Activated naive CD8-positive, alpha-beta T cell treated with anti-CD3 and anti-CD28 coated beads, Interleukin-2, amount 10 ng/mL, durations not matched to agents 7 days and 5 days (primary cell): ENCODE measurements at regions not wholly inside any gene's neighbourhood (a gene's known extent, or its start where the extent isn't known, plus 50 kb on each side); places are given as distances from the start of the nearest gene placed in this dataset.

Experiments used
- ATAC-seq: fragments of 150-1000 bp; cut with Tn5 transposase; one replicate; pipeline ENCODE4 v1.10.0; 2021; ENCODE audit warnings: low read depth, moderate library complexity
- POLR2A ChIA-PET: fragments of 350-600 bp; sonication (Branson Sonifier 250); formaldehyde crosslinking; loops from one replicate; lab custom pipeline; 2021; ENCODE audit warnings: antibody characterized with exemption; lab: Charles Lee
- DNase-seq: peaks from one replicate; pipeline ENCODE4 v3.0.0; 2021
- H3K27ac Mint-ChIP-seq: one replicate; pipeline ENCODE4 v1.8.0; 2022; ENCODE audit warnings: mild to moderate bottlenecking, mixed read lengths
- H3K27me3 Mint-ChIP-seq: one replicate; pipeline ENCODE4 v1.8.0; 2022; ENCODE audit warnings: mild to moderate bottlenecking, moderate library complexity, mixed read lengths
- H3K36me3 Mint-ChIP-seq: one replicate; pipeline ENCODE4 v1.8.0; 2021; ENCODE audit warnings: mild to moderate bottlenecking, mixed read lengths
- H3K4me1 Mint-ChIP-seq: one replicate; pipeline ENCODE4 v1.8.0; 2021; ENCODE audit warnings: mixed read lengths
- H3K4me3 Mint-ChIP-seq: one replicate; pipeline ENCODE4 v1.8.0; 2022; ENCODE audit warnings: mild to moderate bottlenecking, moderate library complexity, mixed read lengths
- H3K9me3 Mint-ChIP-seq: one replicate; pipeline ENCODE4 v1.8.0; 2021; ENCODE audit warnings: mixed read lengths

DNA sequence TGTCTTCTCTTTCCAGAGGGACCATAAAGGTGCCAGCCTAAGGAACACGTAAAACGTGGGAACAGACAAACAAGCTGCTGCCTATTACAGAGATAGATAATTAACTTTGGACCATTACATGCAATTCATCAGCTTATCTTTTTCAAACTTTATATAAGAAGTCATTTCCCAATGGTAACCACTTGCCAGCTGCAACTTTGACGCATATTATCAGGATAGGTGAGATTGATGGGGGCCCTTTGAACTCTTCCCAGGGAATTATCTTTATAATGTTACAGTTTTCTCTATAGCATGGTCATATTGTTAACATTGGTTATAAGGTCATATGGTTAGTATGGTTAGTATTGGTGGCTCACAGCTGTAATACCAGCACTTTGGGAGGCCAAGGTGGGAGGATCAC is 94.1 kb upstream of the BMP2K start:
- Mint-ChIP-seq H3K27ac (no peak overlapping the region), H3K36me3 (no peaks in the 10 kb centered on the region), H3K4me3 (no peak overlapping the region), H3K9me3 (no peaks in the 10 kb centered on the region), H3K4me1 (no peaks in the 10 kb centered on the region), H3K27me3 (no peaks in the 10 kb centered on the region)
- ATAC-seq, result no peak
- POLR2A ChIA-PET, result interaction anchor here (0.7 kb wide), 1 partner anchor 71 kb away, joined by 5 read pairs; no protein-coding TSS in a partner anchor
- DNase-seq, result no peak

GRCh38 chr4:78683352-78683751 is 92.8 kb upstream of the BMP2K start:
- Mint-ChIP-seq H3K4me3 (no peak overlapping the region), H3K27me3 (no peaks in the 10 kb centered on the region), H3K36me3 (no peaks in the 10 kb centered on the region), H3K9me3 (no peaks in the 10 kb centered on the region), H3K4me1 (no peaks in the 10 kb centered on the region), H3K27ac (no peak overlapping the region)
- DNase-seq (no peak), ATAC-seq (no peak)
- POLR2A ChIA-PET, result no interaction called here

- H3K9me3 Mint-ChIP-seq, result no peaks in the 10 kb centered on the region
Measured at GRCh38 chr4:78684325-78685079, 91.6 kb upstream of the BMP2K start.

DNA sequence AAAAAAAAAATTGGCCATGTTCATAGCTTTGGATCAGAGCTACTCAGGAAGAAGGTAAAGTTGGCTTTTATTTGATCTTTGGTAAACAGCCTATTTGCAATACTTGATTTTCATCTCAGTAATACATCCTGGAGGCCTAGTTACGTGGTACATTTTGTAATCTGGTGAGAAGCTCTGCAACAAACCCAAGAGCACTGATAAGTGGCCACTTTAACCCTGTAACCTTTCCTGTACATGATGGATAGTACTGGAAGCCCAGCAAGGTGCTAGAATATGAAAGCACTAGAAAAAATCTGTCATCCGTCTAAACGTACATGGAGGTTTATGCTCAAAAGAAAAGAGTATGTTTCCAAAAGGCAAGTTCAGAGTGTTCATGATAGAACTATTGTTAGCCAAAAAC is 88.3 kb upstream of the BMP2K start:
- H3K4me1 Mint-ChIP-seq, result peaks cover 11% of the 10 kb centered on the region
- POLR2A ChIA-PET, result no interaction called here
- ATAC-seq (no peak), DNase-seq (no peak)
- H3K27me3 Mint-ChIP-seq, result peaks cover 2% of the 10 kb centered on the region
- no peaks in the 10 kb centered on the region for H3K9me3 Mint-ChIP-seq
- H3K4me3 Mint-ChIP-seq, result no peak overlapping the region
- H3K36me3 Mint-ChIP-seq, result no peaks in the 10 kb centered on the region
- no peak overlapping the region for H3K27ac Mint-ChIP-seq

More at GRCh38 chr4:78684325-78685079, 91.6 kb upstream of the BMP2K start:
- no peak overlapping the region for H3K27ac Mint-ChIP-seq
- no peaks in the 10 kb centered on the region for H3K27me3 Mint-ChIP-seq
- ATAC-seq, result no peak
- no peaks in the 10 kb centered on the region for H3K4me1 Mint-ChIP-seq
- POLR2A ChIA-PET, result no interaction called here
- DNase-seq, result no peak
- no peak overlapping the region for H3K4me3 Mint-ChIP-seq
- H3K36me3 Mint-ChIP-seq, result no peaks in the 10 kb centered on the region

DNA sequence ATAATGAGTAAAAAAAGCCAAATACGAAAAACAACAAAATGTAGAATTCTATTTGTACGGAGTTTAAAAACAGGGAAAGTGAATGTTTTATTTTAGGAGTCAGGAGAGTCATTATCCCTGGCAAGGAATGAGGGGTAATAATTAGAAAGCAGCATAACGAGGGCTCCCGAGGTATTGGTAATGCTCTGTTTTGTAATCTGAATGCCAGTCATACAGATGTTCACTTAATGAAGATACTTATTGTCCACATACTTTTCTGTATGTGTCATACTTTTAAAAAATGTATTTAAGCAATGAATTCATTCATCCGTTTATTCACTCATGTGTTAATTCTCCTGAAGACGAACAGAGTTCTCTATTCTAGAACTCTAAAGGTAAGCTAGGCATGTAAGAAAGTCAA is 87.8 kb upstream of the BMP2K start:
- Mint-ChIP-seq H3K4me1 (peaks cover 11% of the 10 kb centered on the region), H3K9me3 (no peaks in the 10 kb centered on the region), H3K36me3 (no peaks in the 10 kb centered on the region), H3K27ac (no peak overlapping the region), H3K4me3 (no peak overlapping the region), H3K27me3 (peaks cover 4% of the 10 kb centered on the region)
- ATAC-seq, result no peak
- POLR2A ChIA-PET, result no interaction called here
- DNase-seq, result no peak

DNA sequence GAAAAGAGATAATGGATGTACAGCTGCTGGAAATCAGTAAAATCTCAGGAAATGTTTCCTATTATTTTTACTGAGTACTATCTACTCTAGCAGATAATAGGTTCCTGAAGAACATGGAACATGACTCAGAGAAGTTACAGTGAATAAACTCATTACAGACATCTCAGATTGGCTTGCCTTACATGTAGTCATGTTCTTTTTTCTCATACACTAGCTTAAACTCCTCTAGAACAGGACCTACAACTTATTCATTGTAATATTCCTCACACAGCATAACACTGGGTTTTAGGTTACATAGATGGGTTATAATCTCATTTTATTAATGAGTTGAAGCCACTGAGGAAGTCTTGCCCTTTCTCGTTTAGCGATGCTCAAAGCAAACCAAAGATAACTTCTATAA is 86.9 kb upstream of the BMP2K start:
- POLR2A ChIA-PET, result no interaction called here
- Mint-ChIP-seq H3K27me3 (peaks cover 4% of the 10 kb centered on the region), H3K27ac (no peak overlapping the region), H3K9me3 (no peaks in the 10 kb centered on the region), H3K4me3 (no peak overlapping the region), H3K4me1 (peaks cover 11% of the 10 kb centered on the region), H3K36me3 (no peaks in the 10 kb centered on the region)
- ATAC-seq (no peak), DNase-seq (no peak)

DNA sequence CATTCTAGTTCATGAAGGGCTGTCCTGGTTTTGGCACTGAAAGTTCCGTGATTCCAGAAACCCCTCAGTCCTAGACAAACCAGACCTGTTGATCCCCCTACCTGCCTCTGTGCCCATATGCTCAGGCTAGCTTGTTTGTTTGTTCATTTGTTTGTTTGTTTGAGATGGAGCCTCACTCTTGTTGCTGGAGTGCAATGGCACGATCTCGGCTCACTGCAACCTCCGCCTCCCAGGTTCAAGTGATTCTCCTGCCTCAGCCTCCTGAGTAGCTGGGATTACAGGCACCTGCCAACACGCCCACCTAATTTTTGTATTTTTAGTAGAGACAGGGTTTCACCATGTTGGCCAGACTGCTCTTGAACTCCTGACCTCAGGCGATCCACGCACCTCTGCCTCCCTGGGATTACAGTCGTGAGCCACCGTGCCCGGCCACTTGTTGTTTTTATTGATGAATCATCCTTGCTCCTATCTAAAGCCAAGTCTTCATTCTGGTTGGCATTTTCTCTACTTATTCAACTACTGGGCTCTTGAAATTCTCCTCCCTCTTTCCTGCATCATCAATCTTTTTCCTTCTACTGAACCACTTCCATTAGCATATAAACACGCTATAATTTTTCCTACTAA is 86.3 kb upstream of the BMP2K start:
- Mint-ChIP-seq H3K4me1 (peaks cover 11% of the 10 kb centered on the region), H3K27me3 (peaks cover 4% of the 10 kb centered on the region), H3K27ac (no peak overlapping the region), H3K36me3 (no peaks in the 10 kb centered on the region), H3K4me3 (no peak overlapping the region), H3K9me3 (no peaks in the 10 kb centered on the region)
- ATAC-seq (no peak), DNase-seq (no peak)
- POLR2A ChIA-PET, result no interaction called here

GRCh38 chr4:78691334-78691754 is 84.8 kb upstream of the BMP2K start:
- Mint-ChIP-seq H3K9me3 (no peaks in the 10 kb centered on the region), H3K36me3 (no peaks in the 10 kb centered on the region), H3K27me3 (peaks cover 4% of the 10 kb centered on the region), H3K4me3 (no peak overlapping the region), H3K27ac (no peak overlapping the region), H3K4me1 (peaks cover 11% of the 10 kb centered on the region)
- POLR2A ChIA-PET, result no interaction called here
- ATAC-seq (no peak), DNase-seq (no peak)

GRCh38 chr4:78691971-78692821 is 84.0 kb upstream of the BMP2K start:
- Mint-ChIP-seq H3K27ac (no peak overlapping the region), H3K9me3 (no peaks in the 10 kb centered on the region), H3K4me3 (no peak overlapping the region), H3K36me3 (no peaks in the 10 kb centered on the region), H3K27me3 (peaks cover 5% of the 10 kb centered on the region), H3K4me1 (peaks cover 11% of the 10 kb centered on the region)
- DNase-seq (no peak), ATAC-seq (peak; percentile 79)
- POLR2A ChIA-PET, result no interaction called here

- POLR2A ChIA-PET, result no interaction called here
- no peak overlapping the region for H3K4me3 Mint-ChIP-seq
- H3K27me3 Mint-ChIP-seq, result peaks cover 5% of the 10 kb centered on the region
- no peaks in the 10 kb centered on the region for H3K36me3 Mint-ChIP-seq
- no peak overlapping the region for H3K27ac Mint-ChIP-seq
- H3K9me3 Mint-ChIP-seq, result no peaks in the 10 kb centered on the region
- ATAC-seq (no peak), DNase-seq (no peak)
- H3K4me1 Mint-ChIP-seq, result peaks cover 11% of the 10 kb centered on the region
Measured at GRCh38 chr4:78692822-78693170, 83.4 kb upstream of the BMP2K start.

DNA sequence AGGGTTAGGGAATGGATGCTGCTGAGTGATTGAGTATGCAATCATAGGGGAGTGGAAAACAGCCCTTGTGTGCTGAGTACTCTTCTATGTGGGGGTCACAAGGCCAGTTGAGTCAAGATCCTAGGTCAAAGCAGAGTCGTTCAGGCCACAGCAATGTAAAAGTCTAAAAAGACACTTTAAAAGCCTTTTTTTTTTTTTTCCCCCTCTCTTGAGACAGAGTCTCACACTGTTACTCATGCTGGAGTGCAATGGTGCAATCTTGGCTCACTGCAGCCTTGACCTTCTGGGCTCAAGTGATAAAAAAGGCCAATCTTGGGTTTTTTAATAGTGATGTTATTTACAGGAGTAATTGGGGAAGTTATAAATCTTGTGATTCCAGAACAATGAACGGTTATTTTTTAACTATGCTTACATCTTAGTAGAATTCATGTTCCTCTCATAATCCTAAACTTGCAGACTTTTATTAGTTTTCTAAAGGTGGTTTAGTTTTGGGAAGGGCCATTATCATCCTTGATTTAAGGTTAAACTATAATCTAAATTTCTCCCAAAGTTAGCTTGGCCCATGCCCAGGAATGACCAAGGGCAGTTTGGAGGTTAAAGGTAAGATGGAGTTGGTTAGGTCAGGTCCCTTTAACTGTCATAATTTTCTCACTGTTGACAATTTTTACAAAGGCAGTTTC is 82.2 kb upstream of the BMP2K start:
- H3K36me3 Mint-ChIP-seq, result no peaks in the 10 kb centered on the region
- no peaks in the 10 kb centered on the region for H3K9me3 Mint-ChIP-seq
- H3K27me3 Mint-ChIP-seq, result peaks cover 5% of the 10 kb centered on the region
- no peak for ATAC-seq
- POLR2A ChIA-PET, result no interaction called here
- peaks cover 11% of the 10 kb centered on the region for H3K4me1 Mint-ChIP-seq
- H3K27ac Mint-ChIP-seq, result no peak overlapping the region
- no peak for DNase-seq
- no peak overlapping the region for H3K4me3 Mint-ChIP-seq

DNA sequence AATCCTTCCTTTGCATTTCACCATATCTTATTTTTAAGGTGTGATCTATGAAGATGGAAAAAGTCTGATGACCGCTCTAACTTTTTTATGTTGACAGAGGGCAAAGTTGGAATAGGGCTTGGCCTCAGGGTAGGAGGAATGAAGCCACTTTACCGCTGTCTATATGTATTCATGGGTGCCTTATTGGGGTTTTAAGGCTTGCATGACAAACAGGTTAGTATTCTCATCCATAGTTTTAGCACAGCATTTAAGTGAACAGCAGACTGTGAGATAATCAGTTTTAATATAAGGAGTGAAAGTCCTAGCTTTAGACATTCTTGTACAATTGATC is 81.7 kb upstream of the BMP2K start:
- no peak for DNase-seq
- H3K27ac Mint-ChIP-seq, result no peak overlapping the region
- ATAC-seq, result no peak
- peaks cover 11% of the 10 kb centered on the region for H3K4me1 Mint-ChIP-seq
- no peaks in the 10 kb centered on the region for H3K9me3 Mint-ChIP-seq
- no peak overlapping the region for H3K4me3 Mint-ChIP-seq
- H3K36me3 Mint-ChIP-seq, result no peaks in the 10 kb centered on the region
- H3K27me3 Mint-ChIP-seq, result peaks cover 5% of the 10 kb centered on the region
- POLR2A ChIA-PET, result no interaction called here

DNA sequence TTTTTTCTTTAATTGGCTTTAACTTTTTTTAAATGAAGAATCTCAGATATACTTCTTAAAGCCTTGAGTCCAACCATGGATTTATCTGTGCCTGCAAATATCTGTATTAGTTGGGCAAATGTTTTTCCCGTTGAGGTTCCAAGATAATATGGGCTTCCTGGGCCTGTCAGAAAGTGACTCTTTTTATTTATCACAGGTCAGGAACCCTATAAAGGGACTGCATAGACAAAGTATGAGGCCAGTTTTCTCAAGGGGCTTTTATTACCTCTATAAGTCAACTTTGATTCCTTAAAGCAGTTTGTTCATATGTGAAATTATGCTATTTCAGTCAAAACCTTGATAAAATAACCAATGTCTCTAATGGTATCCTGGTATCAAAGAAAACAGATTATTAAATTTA is 80.2 kb upstream of the BMP2K start:
- H3K27me3 Mint-ChIP-seq, result peaks cover 7% of the 10 kb centered on the region
- H3K36me3 Mint-ChIP-seq, result no peaks in the 10 kb centered on the region
- DNase-seq (no peak), ATAC-seq (no peak)
- H3K4me1 Mint-ChIP-seq, result peaks cover 11% of the 10 kb centered on the region
- no peak overlapping the region for H3K27ac Mint-ChIP-seq
- POLR2A ChIA-PET, result no interaction called here
- H3K4me3 Mint-ChIP-seq, result no peak overlapping the region
- H3K9me3 Mint-ChIP-seq, result no peaks in the 10 kb centered on the region
